Sigmoid colon (tissue), 6 donors: ENCODE measurements at regions not wholly inside any gene's neighbourhood (a gene's known extent, or its start where the extent isn't known, plus 50 kb on each side); places are given as distances from the start of the nearest gene placed in this dataset.

Experiments
- DNase-seq: peaks from one replicate; pipeline ENCODE4 v3.0.0-alpha.2; 2019
- H3K27ac ChIP-seq, 4 donors: fragments of 200-600 bp; sonication (generic); one replicate each; pipeline ENCODE4 v1.5.1; 2016 to 2019; ENCODE audit warnings: mild to moderate bottlenecking in 1 of 4
- H3K27me3 ChIP-seq, 3 donors: fragments of 200-600 bp; sonication (generic); one replicate each; pipeline ENCODE4 v1.5.1; 2019; ENCODE audit warnings: mild to moderate bottlenecking in 1 of 3
- H3K36me3 ChIP-seq, 4 donors: fragments of 200-600 bp; sonication (generic); one replicate each; pipeline ENCODE4 v1.5.1; 2016 to 2019
- H3K4me1 ChIP-seq, 4 donors: fragments of 200-600 bp; sonication (generic); one replicate each; pipeline ENCODE4 v1.5.1; 2017 to 2019
- H3K4me3 ChIP-seq, 4 donors: fragments of 200-600 bp; sonication (generic); one replicate each; pipeline ENCODE4 v1.5.1; 2017 to 2019; ENCODE audit warnings: mild to moderate bottlenecking in 2 of 4, moderate library complexity in 1 of 4
- H3K9me3 ChIP-seq, 4 donors: fragments of 200-600 bp in 3 of 4; sonication (generic) in 3 of 4; one replicate each; pipeline versions ENCODE4 v1.5.1 to v1.6.1; 2013 to 2019
- EP300 ChIP-seq, 4 donors: sonication (generic); formaldehyde crosslinking; IDR thresholded peaks; one replicate each; pipeline ENCODE4 v1.6.1; 2017; ENCODE audit warnings: antibody characterized with exemption in 4 of 4
- POLR2A ChIP-seq, 2 donors: fragments of 450-650 bp; IDR thresholded peaks; one replicate each; pipeline ENCODE4 v1.6.1; 2016; ENCODE audit warnings: antibody characterized with exemption in 2 of 2, mild to moderate bottlenecking in 2 of 2, moderate library complexity in 2 of 2
- POLR2AphosphoS5 ChIP-seq, 4 donors: sonication (generic); formaldehyde crosslinking; IDR thresholded peaks; one replicate each; pipeline ENCODE4 v1.6.1; 2017; ENCODE audit warnings: antibody characterized with exemption in 4 of 4
- WGBS, 2 donors: extraction: QIAGEN DNeasy Blood & Tissue Kit; methylation state at CpG; one replicate each; pipeline ENCODE4 v1.1.7; 2013; 5-methylcytosine and 5-hydroxymethylcytosine counted together
- intact Hi-C: fragments of 100-400 bp; cut with DNase I; formaldehyde crosslinking; loops from one replicate; pipeline ENCODE4 v1.15.1; 2023
- TF ChIP-seq, protein P1 (sequence below), 4 experiments: fragments of 450-650 bp in 3 of 4; fragments of 200-600 bp in 1 of 4; IDR thresholded peaks; one replicate each; pipeline ENCODE4 v1.5.1; 2016 to 2019; ENCODE audit warnings: antibody characterized with exemption in 4 of 4, mild to moderate bottlenecking in 3 of 4, moderate library complexity in 2 of 4
- donor health status: healthy with polysubstance abuse.
- donor health status: healthy.

DNA sequence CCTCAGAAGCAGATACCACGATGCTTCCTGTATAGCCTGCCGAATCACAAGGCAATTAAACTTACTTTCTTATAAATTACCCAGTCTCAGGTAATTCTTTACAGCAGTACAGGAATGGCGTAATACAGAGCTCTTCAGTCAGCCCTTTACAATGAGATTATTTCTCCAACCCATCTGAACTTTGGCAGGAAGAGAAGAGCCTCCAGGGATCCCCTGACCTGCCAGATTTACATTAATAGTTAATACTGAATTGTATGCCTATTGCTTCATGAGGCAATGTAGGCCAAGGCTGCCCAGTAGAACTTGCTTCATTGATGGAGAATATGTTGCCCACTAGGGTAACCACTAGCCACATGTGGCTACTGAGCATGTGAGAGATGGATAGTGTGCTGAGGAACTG, 608.7 kb downstream of the SH2D4B start:
- H3K9me3 ChIP-seq: no peaks in the 10 kb centered on the region
- no peaks in the 10 kb centered on the region for H3K4me1 ChIP-seq
- no peaks in the 10 kb centered on the region for H3K36me3 ChIP-seq
- H3K4me3 ChIP-seq: no peak overlapping the region
- no peak for DNase-seq
- no peak for TF ChIP-seq POLR2A (IDR thresholded peaks at IDR 0.05)
- WGBS, 2 donors: 62 to 78% methylated on average over 3 of the region's 3 CpGs
- no peaks in the 10 kb centered on the region for H3K27me3 ChIP-seq
- no peak overlapping the region for H3K27ac ChIP-seq
- intact Hi-C loops: no loop called here

DNA sequence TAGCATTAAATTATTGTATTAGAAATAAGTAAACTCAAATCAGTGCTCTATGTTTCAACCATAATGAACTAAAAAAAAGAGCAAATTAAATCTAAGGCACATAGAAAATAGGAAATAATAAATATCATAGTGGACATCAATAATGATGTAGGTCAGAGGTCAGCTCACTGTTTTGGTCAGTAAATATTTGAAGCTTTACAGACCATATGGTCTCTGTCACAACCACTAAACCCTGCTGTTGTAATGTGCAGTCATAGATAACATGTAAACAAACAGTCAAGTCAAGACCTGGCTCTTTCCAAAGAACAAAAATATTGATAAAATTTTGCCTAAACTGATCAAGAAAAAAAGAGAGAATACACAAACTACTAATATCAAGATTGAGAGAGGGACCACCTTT, 615.0 kb downstream of the SH2D4B start:
- Histone ChIP-seq H3K27ac (no peak overlapping the region), H3K9me3 (no peaks in the 10 kb centered on the region), H3K27me3 (no peaks in the 10 kb centered on the region), H3K36me3 (no peaks in the 10 kb centered on the region), H3K4me3 (no peak overlapping the region), H3K4me1 (no peaks in the 10 kb centered on the region)
- TF ChIP-seq, protein P1, sequence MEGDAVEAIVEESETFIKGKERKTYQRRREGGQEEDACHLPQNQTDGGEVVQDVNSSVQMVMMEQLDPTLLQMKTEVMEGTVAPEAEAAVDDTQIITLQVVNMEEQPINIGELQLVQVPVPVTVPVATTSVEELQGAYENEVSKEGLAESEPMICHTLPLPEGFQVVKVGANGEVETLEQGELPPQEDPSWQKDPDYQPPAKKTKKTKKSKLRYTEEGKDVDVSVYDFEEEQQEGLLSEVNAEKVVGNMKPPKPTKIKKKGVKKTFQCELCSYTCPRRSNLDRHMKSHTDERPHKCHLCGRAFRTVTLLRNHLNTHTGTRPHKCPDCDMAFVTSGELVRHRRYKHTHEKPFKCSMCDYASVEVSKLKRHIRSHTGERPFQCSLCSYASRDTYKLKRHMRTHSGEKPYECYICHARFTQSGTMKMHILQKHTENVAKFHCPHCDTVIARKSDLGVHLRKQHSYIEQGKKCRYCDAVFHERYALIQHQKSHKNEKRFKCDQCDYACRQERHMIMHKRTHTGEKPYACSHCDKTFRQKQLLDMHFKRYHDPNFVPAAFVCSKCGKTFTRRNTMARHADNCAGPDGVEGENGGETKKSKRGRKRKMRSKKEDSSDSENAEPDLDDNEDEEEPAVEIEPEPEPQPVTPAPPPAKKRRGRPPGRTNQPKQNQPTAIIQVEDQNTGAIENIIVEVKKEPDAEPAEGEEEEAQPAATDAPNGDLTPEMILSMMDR (IDR thresholded peaks at IDR 0.05): no peak
- no peak for TF ChIP-seq EP300 (IDR thresholded peaks at IDR 0.05)
- no peak for TF ChIP-seq POLR2AphosphoS5 (IDR thresholded peaks at IDR 0.05)
- no peak for TF ChIP-seq POLR2A (IDR thresholded peaks at IDR 0.05)
- intact Hi-C loops: no loop called here
- DNase-seq: no peak

DNA sequence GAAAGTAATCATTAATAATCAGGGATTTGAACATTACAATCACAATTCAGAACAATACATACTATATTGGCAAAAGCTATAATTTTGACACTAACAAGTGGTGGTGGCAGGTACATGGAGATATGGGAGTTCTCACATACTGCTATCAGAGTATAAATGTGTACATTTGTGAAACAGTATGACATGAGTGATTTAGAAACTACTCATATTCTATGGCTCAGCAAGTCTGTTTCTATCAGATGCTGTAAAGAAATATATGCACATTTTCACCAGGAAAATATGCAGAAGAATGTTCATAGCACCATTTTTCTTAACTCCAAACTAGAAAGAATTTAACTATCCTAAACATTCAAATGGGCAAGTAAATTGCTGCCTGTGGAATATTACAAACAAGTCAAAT, 620.0 kb downstream of the SH2D4B start:
- TF ChIP-seq POLR2AphosphoS5 (IDR thresholded peaks at IDR 0.05) (no peak), POLR2A (IDR thresholded peaks at IDR 0.05) (no peak), EP300 (IDR thresholded peaks at IDR 0.05) (no peak)
- TF ChIP-seq, protein P1 (IDR thresholded peaks at IDR 0.05): no peak

DNA sequence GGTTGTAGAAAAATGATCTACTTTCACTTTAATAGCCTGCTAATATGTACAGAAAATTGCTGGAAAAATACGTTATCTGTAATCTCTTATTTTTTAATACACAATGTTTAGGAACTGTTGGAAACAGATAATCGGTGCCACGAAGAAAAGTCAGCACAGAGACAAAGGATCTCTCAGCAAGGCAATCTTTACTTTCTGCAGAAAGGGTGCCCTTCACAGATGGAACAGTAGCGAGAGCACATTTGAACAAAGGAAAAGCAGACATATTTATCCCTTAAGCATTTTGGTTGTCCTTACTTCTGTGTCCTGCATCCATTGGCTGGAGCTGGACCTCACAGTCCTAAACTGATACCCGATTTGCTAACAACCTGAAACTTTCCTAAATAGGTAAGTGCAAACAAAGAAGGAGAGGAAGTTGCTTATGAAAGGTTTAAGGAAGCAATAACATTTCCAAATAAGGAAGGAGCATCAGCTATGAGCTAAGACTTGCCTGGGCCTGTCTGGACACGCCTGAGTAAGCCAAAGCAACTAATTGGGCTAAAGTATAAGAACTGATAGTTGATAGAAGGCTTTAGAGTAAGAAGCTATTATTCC, 640.0 kb downstream of the SH2D4B start:
- peaks cover 0 to 4% (median 0%) of the 10 kb centered on the region in 4 donors for H3K9me3 ChIP-seq
- no peak overlapping the region for H3K27ac ChIP-seq
- H3K4me3 ChIP-seq: no peak overlapping the region
- TF ChIP-seq POLR2A (IDR thresholded peaks at IDR 0.05) (no peak), POLR2AphosphoS5 (IDR thresholded peaks at IDR 0.05) (no peak), EP300 (IDR thresholded peaks at IDR 0.05) (no peak)
- TF ChIP-seq, protein P1 (IDR thresholded peaks at IDR 0.05): no peak
- H3K36me3 ChIP-seq: no peaks in the 10 kb centered on the region
- no peaks in the 10 kb centered on the region for H3K27me3 ChIP-seq
- DNase-seq: no peak
- 91 to 92% methylated on average over 6 of the region's 6 CpGs for WGBS, 2 donors
- H3K4me1 ChIP-seq: no peaks in the 10 kb centered on the region
- intact Hi-C loops: no loop called here

More for the DNA sequence above, 620.0 kb downstream of the SH2D4B start:
- Histone ChIP-seq H3K27me3 (no peaks in the 10 kb centered on the region), H3K4me1 (no peaks in the 10 kb centered on the region), H3K4me3 (no peak overlapping the region), H3K9me3 (no peaks in the 10 kb centered on the region), H3K27ac (no peak overlapping the region), H3K36me3 (no peaks in the 10 kb centered on the region)
- intact Hi-C loops: no loop called here
- DNase-seq: no peak

DNA sequence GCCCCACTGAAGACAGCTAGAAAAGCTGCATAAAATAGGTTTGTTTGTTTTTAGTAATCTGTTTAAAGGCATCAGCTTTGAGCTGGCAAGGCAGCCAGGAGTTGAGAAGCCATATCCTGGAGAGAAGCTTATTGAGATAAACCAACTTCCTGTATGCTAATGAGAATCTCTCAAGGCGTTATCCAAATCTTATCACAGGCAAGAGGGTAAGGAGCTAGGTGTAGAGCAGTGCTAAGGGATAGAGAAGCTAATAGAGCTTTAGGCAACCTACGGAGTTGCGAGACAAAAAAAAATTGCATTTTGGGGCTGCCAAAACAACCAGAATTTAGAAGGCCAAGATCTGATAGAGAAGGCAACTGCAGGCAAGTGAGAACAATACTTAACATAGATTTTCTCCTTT, 641.6 kb downstream of the SH2D4B start:
- Histone ChIP-seq H3K4me1 (no peaks in the 10 kb centered on the region), H3K27ac (no peak overlapping the region), H3K36me3 (no peaks in the 10 kb centered on the region), H3K9me3 (peaks cover 0 to 4% (median 0%) of the 10 kb centered on the region in 4 donors), H3K27me3 (no peaks in the 10 kb centered on the region), H3K4me3 (no peak overlapping the region)
- TF ChIP-seq EP300 (IDR thresholded peaks at IDR 0.05) (no peak), POLR2AphosphoS5 (IDR thresholded peaks at IDR 0.05) (no peak), POLR2A (IDR thresholded peaks at IDR 0.05) (no peak)
- TF ChIP-seq, protein P1 (IDR thresholded peaks at IDR 0.05): no peak
- intact Hi-C loops: no loop called here
- DNase-seq: no peak
- WGBS, 2 donors: 65 to 72% methylated on average over 3 of the region's 3 CpGs
